ENCODE measurements at regions not wholly inside any gene's neighbourhood (a gene's known extent, or its start where the extent isn't known, plus 50 kb on each side); places are given as distances from the start of the nearest gene placed in this dataset.

- H3K27me3 ChIP-seq (ENCODE audit: control insufficient read depth, insufficient read depth, low read length) = no peaks in the 10 kb centered on the region
- H3K9me3 ChIP-seq (ENCODE audit: control insufficient read depth, insufficient read depth, low read length) = peaks cover 9% of the 10 kb centered on the region; the same call in 1 of the 2 replicates
- DNase-seq (ENCODE audit: low read depth, low spot score) = no peak
- no peak overlapping the region for H3K4me3 ChIP-seq (ENCODE audit: low read depth, low read length)
- ChIA-PET CTCF (no interaction called here), POLR2A (no interaction called here)
- TF ChIP-seq CTCF (IDR thresholded peaks at IDR 0.05; ENCODE audit: low read depth, low read length) = no peak
- H3K27ac ChIP-seq (ENCODE audit: low read depth, low read length) = no peak overlapping the region
These were observed 530.8 kb downstream of the SH2D4B start for GRCh38 chr10:81068460-81068859.

DNA sequence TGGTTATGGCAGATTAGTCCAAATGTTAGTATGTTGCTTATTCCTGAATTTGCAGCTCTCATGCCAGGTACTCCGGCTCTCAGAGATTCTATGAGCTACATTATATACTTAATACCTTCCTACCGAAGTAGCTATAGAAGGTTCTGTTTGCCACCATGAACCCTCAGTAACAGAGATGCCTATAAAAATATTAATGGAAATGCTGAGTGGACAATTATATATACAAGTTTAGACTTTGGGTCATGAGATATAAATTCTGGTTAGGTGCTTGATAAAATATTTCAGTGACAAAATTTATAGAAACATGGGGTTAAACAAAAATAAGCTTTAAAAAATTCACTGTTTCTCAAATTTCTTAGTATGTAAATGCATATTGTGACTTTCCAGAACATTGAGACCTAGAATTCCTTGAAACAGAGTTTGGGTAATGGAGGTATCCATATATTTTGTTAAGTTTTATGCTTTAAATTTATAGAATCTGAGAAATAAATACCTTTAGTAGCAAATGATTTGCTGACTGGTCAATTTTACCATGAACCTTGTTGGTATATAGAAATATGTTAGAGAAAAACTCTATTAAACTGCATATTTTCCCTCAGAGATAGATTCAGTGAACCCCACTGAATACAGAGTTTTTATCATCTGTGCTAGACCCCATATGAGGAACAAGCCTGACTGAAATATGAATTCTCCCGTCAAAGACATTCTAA, 533.5 kb downstream of the SH2D4B start:
- Histone ChIP-seq H3K9me3 (ENCODE audit: control insufficient read depth, insufficient read depth, low read length) (peaks cover 6% of the 10 kb centered on the region; the same call in 1 of the 2 replicates), H3K27me3 (ENCODE audit: control insufficient read depth, insufficient read depth, low read length) (no peaks in the 10 kb centered on the region), H3K4me3 (ENCODE audit: low read depth, low read length) (no peak overlapping the region), H3K27ac (ENCODE audit: low read depth, low read length) (no peak overlapping the region)
- DNase-seq (ENCODE audit: low read depth, low spot score) = no peak
- TF ChIP-seq CTCF (IDR thresholded peaks at IDR 0.05; ENCODE audit: low read depth, low read length) = no peak
- POLR2A ChIA-PET = no interaction called here
- CTCF ChIA-PET = no interaction called here

- H3K27me3 ChIP-seq (ENCODE audit: control insufficient read depth, insufficient read depth, low read length) = no peaks in the 10 kb centered on the region
- H3K9me3 ChIP-seq (ENCODE audit: control insufficient read depth, insufficient read depth, low read length) = peaks cover 4% of the 10 kb centered on the region; the same call in 1 of the 2 replicates
- POLR2A ChIA-PET = no interaction called here
- TF ChIP-seq CTCF (IDR thresholded peaks at IDR 0.05; ENCODE audit: low read depth, low read length) = no peak
- H3K4me3 ChIP-seq (ENCODE audit: low read depth, low read length) = no peak overlapping the region
- CTCF ChIA-PET = no interaction called here
- DNase-seq (ENCODE audit: low read depth, low spot score) = no peak
- no peak overlapping the region for H3K27ac ChIP-seq (ENCODE audit: low read depth, low read length)
These were observed 535.5 kb downstream of the SH2D4B start for GRCh38 chr10:81073155-81073554.

DNA sequence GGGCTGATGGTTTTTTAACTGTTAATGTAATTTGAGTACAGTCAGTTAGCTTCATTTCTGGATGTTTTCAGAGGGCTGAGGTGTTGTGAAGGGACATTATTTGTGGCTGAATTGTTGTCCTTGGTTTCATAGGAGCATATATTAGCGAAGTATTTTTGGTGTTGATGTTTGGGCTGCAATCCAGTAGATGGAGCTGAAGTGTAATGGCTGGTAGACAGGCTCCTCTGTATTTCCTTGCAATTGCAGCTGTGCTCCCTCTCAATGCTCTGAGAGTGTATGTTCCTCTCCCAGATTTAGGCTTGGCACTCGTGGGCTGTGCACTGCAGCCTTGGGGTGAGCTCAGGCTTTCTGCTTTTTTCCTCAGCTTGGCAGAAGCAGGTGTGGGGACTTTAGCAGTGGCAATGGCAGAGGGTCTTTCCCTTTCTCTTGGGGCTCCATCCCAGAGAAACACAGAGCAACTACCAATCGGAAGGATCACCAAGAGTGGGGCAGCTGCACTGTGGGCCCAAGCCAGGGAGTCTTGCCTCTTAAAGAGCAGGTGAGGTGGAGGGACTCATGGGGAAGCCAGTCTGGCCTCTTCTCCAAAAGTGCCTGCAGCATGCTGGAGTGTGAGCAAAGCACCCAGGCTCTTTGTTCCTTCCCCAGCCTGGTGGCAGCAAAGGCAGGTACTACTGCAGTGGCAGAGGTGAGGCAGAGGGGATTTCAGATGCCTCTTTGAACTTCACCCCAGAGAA, 544.4 kb downstream of the SH2D4B start:
- DNase-seq (ENCODE audit: low read depth, low spot score) = no peak
- no peaks in the 10 kb centered on the region for H3K27me3 ChIP-seq (ENCODE audit: control insufficient read depth, insufficient read depth, low read length)
- POLR2A ChIA-PET = no interaction called here
- H3K4me3 ChIP-seq (ENCODE audit: low read depth, low read length) = no peak overlapping the region
- H3K27ac ChIP-seq (ENCODE audit: low read depth, low read length) = no peak overlapping the region
- TF ChIP-seq CTCF (IDR thresholded peaks at IDR 0.05; ENCODE audit: low read depth, low read length) = 0 out of 2 replicates have a peak, but pooled peaks have one; percentile 17
- CTCF ChIA-PET = interaction anchor here (0.6 to 0.8 kb wide), 2 partner anchors 98 to 815 kb away, joined by 3 to 5 read pairs; no protein-coding TSS in a partner anchor
- H3K9me3 ChIP-seq (ENCODE audit: control insufficient read depth, insufficient read depth, low read length) = peaks cover 22% of the 10 kb centered on the region
